Omental fat pad (tissue), 3 donors: ENCODE measurements at regions not wholly inside any gene's neighbourhood (a gene's known extent, or its start where the extent isn't known, plus 50 kb on each side); places are given as distances from the start of the nearest gene placed in this dataset.

Experiments
- ATAC-seq: fragments of 150-250 bp; one replicate; pipeline ENCODE4 v1.9.1; 2016; ENCODE audit warnings: mild to moderate bottlenecking, moderate library complexity; ENCODE audit not compliant: low FRiP score
- DNase-seq: peaks from one replicate; pipeline ENCODE4 v3.0.0-alpha.2; 2019; ENCODE audit warnings: low spot score
- CTCF ChIP-seq, 3 donors: fragments of 450-650 bp; IDR thresholded peaks; one replicate each; pipeline ENCODE4 v1.5.1; 2016 to 2017; ENCODE audit warnings: antibody characterized with exemption in 3 of 3, mild to moderate bottlenecking in 3 of 3, moderate library complexity in 2 of 3

GRCh38 chr9:84054341-84055010 lies 73.9 kb downstream of the RMI1 start:
- DNase-seq = no peak
- ATAC-seq = no peak
- TF ChIP-seq CTCF (IDR thresholded peaks at IDR 0.05) = no peak

- ATAC-seq (no peak), DNase-seq (no peak)
- no peak for TF ChIP-seq CTCF (IDR thresholded peaks at IDR 0.05)
These were observed 77.1 kb downstream of the RMI1 start for GRCh38 chr9:84057662-84058061.

GRCh38 chr9:84059936-84060335 lies 79.3 kb downstream of the RMI1 start:
- DNase-seq (no peak), ATAC-seq (no peak)
- no peak for TF ChIP-seq CTCF (IDR thresholded peaks at IDR 0.05)

GRCh38 chr9:84061613-84062193 lies 81.1 kb downstream of the RMI1 start:
- ATAC-seq (no peak), DNase-seq (no peak)
- no peak for TF ChIP-seq CTCF (IDR thresholded peaks at IDR 0.05)

GRCh38 chr9:84062538-84062937 lies 81.9 kb downstream of the RMI1 start:
- ATAC-seq (no peak), DNase-seq (no peak)
- no peak for TF ChIP-seq CTCF (IDR thresholded peaks at IDR 0.05)

GRCh38 chr9:84067821-84068220 lies 87.2 kb downstream of the RMI1 start:
- no peak for TF ChIP-seq CTCF (IDR thresholded peaks at IDR 0.05)
- no peak for ATAC-seq

GRCh38 chr9:84068872-84069271 lies 88.3 kb downstream of the RMI1 start:
- ATAC-seq (no peak), DNase-seq (no peak)
- TF ChIP-seq CTCF (IDR thresholded peaks at IDR 0.05) = no peak

More at GRCh38 chr9:84067821-84068220, 87.2 kb downstream of the RMI1 start:
- no peak for DNase-seq
